Keratinocyte (primary cell): ENCODE measurements at regions not wholly inside any gene's neighbourhood (a gene's known extent, or its start where the extent isn't known, plus 50 kb on each side); places are given as distances from the start of the nearest gene placed in this dataset.

Source experiments
- DNase-seq: peaks from one replicate; pipeline ENCODE4 v3.0.0-alpha.2; 2011; ENCODE audit warnings: low read depth, missing footprints, low spot score
- FAIRE-seq: peaks from 2 replicates; lab custom pipeline; 2011; peaks lifted over from hg19 to GRCh38; lab: Jason Lieb, UNC
- H2AFZ ChIP-seq: 2 replicates; pipeline ENCODE4 v1.6.0; 2012; ENCODE audit warnings: low read length, control low read depth, inconsistent platforms; ENCODE audit not compliant: control insufficient read depth
- H3K27ac ChIP-seq: 2 replicates; pipeline ENCODE4 v1.5.1; 2011; ENCODE audit warnings: low read length; ENCODE audit not compliant: control insufficient read depth, insufficient read depth
- H3K27me3 ChIP-seq: 3 replicates; pipeline ENCODE4 v1.6.0; 2011; ENCODE audit warnings: low read length; ENCODE audit not compliant: control insufficient read depth, insufficient read depth; ENCODE audit errors: extremely low read depth
- H3K36me3 ChIP-seq, 2 experiments: 2 replicates in 1 of 2; 3 replicates in 1 of 2; pipeline ENCODE4 v1.5.1; 2011; ENCODE audit warnings: low read length in 2 of 2, mild to moderate bottlenecking in 1 of 2; ENCODE audit not compliant: control insufficient read depth in 2 of 2, insufficient read depth in 2 of 2; ENCODE audit errors: extremely low read depth in 1 of 2
- H3K4me1 ChIP-seq: 3 replicates; pipeline ENCODE4 v1.5.1; 2011; ENCODE audit warnings: low read length; ENCODE audit not compliant: control insufficient read depth, insufficient read depth; ENCODE audit errors: extremely low read depth
- H3K4me2 ChIP-seq: 3 replicates; pipeline ENCODE4 v1.6.0; 2011; ENCODE audit warnings: low read depth, low read length; ENCODE audit not compliant: control insufficient read depth, insufficient read depth; ENCODE audit errors: extremely low read depth
- H3K4me3 ChIP-seq, 3 experiments: fragments of 200-600 bp in 1 of 3; sonication (generic) in 1 of 3; 2 replicates in 2 of 3; 3 replicates in 1 of 3; pipeline ENCODE4 v1.5.1; 2011 to 2016; ENCODE audit warnings: low read length in 3 of 3, mild to moderate bottlenecking in 3 of 3, control low read depth in 2 of 3, inconsistent platforms in 1 of 3, low read depth in 1 of 3, mixed read lengths in 1 of 3, mixed run types in 1 of 3, moderate library complexity in 1 of 3; ENCODE audit not compliant: control insufficient read depth in 2 of 3, insufficient read depth in 2 of 3; ENCODE audit errors: extremely low read depth in 1 of 3
- H3K79me2 ChIP-seq: 2 replicates; pipeline ENCODE4 v1.6.0; 2012; ENCODE audit warnings: low read length; ENCODE audit not compliant: control insufficient read depth, insufficient read depth
- H3K9ac ChIP-seq: 3 replicates; pipeline ENCODE4 v1.6.0; 2011; ENCODE audit warnings: low read length; ENCODE audit not compliant: control insufficient read depth, insufficient read depth; ENCODE audit errors: extremely low read depth
- H3K9me1 ChIP-seq: 3 replicates; pipeline ENCODE4 v1.6.0; 2011; ENCODE audit warnings: low read length; ENCODE audit not compliant: control insufficient read depth, insufficient read depth; ENCODE audit errors: extremely low read depth
- H3K9me3 ChIP-seq: 2 replicates; pipeline ENCODE4 v1.5.1; 2012; ENCODE audit warnings: low read depth, low read length; ENCODE audit not compliant: control insufficient read depth
- H4K20me1 ChIP-seq: 3 replicates; pipeline ENCODE4 v1.6.0; 2011; ENCODE audit warnings: low read length; ENCODE audit not compliant: control insufficient read depth, insufficient read depth; ENCODE audit errors: extremely low read depth
- CTCF ChIP-seq, 3 experiments: IDR thresholded peaks in 1 of 3; conservative IDR thresholded peaks in 1 of 3; optimal IDR thresholded peaks in 1 of 3; 2 replicates in 2 of 3; 3 replicates in 1 of 3; pipeline versions ENCODE3 to v1.5.1; 2011; ENCODE audit warnings: low read length in 3 of 3, mild to moderate bottlenecking in 3 of 3, moderate library complexity in 2 of 3, control low read depth in 1 of 3, inconsistent platforms in 1 of 3; ENCODE audit not compliant: insufficient read depth in 2 of 3; ENCODE audit errors: extremely low read depth in 1 of 3
- EZH2 ChIP-seq: IDR thresholded peaks from one replicate; pipeline ENCODE4 v1.6.1; 2012; ENCODE audit warnings: inconsistent platforms, mild to moderate bottlenecking, low read length, moderate library complexity
- dilution Hi-C: fragments of 300-500 bp; cut with MboI; formaldehyde crosslinking; loops from one replicate; pipeline ENCODE4 v1.7.0; 2020; ENCODE audit warnings: low sequenced_read_pairs; ENCODE audit not compliant: extremely low pct_ligation_motif_present

GRCh38 chr15:47179988-47180387 is 537.3 kb upstream of the SEMA6D start:
- Histone ChIP-seq H3K9me1 (no peaks in the 10 kb centered on the region), H4K20me1 (no peaks in the 10 kb centered on the region), H2AFZ (no peak overlapping the region), H3K27ac (no peak overlapping the region), H3K4me3 (no peak overlapping the region), H3K79me2 (no peaks in the 10 kb centered on the region), H3K27me3 (peaks cover 30% of the 10 kb centered on the region), H3K9ac (no peak overlapping the region), H3K9me3 (no peaks in the 10 kb centered on the region), H3K4me1 (peaks cover 7% of the 10 kb centered on the region), H3K36me3 (no peaks in the 10 kb centered on the region), H3K4me2 (no peak overlapping the region)
- FAIRE-seq (no peak), DNase-seq (no peak)
- dilution Hi-C loops = loop anchor here (25.0 kb wide), 1 partner anchor 1082 kb away; no protein-coding TSS in a partner anchor
- TF ChIP-seq CTCF (optimal IDR thresholded peaks at IDR 0.05 in 1 of 3, IDR thresholded peaks at IDR 0.05 in 1 of 3, conservative IDR thresholded peaks at IDR 0.05 in 1 of 3; ENCODE audit: extremely low read depth in 1 of 3, insufficient read depth in 2 of 3, low read length in 3 of 3) (no peak), EZH2 (no peak)

- Histone ChIP-seq H3K9me3 (no peaks in the 10 kb centered on the region), H3K79me2 (no peaks in the 10 kb centered on the region), H3K9me1 (no peaks in the 10 kb centered on the region), H4K20me1 (no peaks in the 10 kb centered on the region), H3K4me2 (no peak overlapping the region), H3K4me3 (no peak overlapping the region), H3K36me3 (no peaks in the 10 kb centered on the region), H3K4me1 (peaks cover 7% of the 10 kb centered on the region), H2AFZ (no peak overlapping the region), H3K27ac (no peak overlapping the region), H3K27me3 (peaks cover 47% of the 10 kb centered on the region), H3K9ac (no peak overlapping the region)
- DNase-seq (no peak), FAIRE-seq (no peak)
- dilution Hi-C loops = loop anchor here (25.0 kb wide), 1 partner anchor 1079 kb away; no protein-coding TSS in a partner anchor
- no peak for TF ChIP-seq CTCF (optimal IDR thresholded peaks at IDR 0.05 in 1 of 3, IDR thresholded peaks at IDR 0.05 in 1 of 3, conservative IDR thresholded peaks at IDR 0.05 in 1 of 3; ENCODE audit: extremely low read depth in 1 of 3, insufficient read depth in 2 of 3, low read length in 3 of 3)
- no peak for TF ChIP-seq EZH2
These were observed 534.5 kb upstream of the SEMA6D start for GRCh38 chr15:47182818-47183217.
